Thoracic aorta (tissue), 2 donors: ENCODE measurements at regions not wholly inside any gene's neighbourhood (a gene's known extent, or its start where the extent isn't known, plus 50 kb on each side); places are given as distances from the start of the nearest gene placed in this dataset.

Experiments used
- ATAC-seq: fragments of 150-250 bp; one replicate; pipeline ENCODE4 v1.8.0; 2017; ENCODE audit warnings: low read depth; ENCODE audit not compliant: insufficient number of reproducible peaks, low FRiP score
- DNase-seq: peaks from one replicate; pipeline ENCODE4 v3.0.0-alpha.2; 2020; ENCODE audit warnings: low spot score
- H3K27ac ChIP-seq, 2 donors: fragments of 200-600 bp; sonication (generic); 1 replicate in 1 of 2; 2 replicates in 1 of 2; pipeline ENCODE4 v1.5.1; 2016; ENCODE audit warnings: mild to moderate bottlenecking in 2 of 2, moderate library complexity in 2 of 2
- H3K27me3 ChIP-seq: fragments of 200-600 bp; sonication (generic); replicated peaks from 2 replicates; pipeline ENCODE4 v1.6.0; 2016; ENCODE audit warnings: mild to moderate bottlenecking; ENCODE audit not compliant: insufficient read depth
- H3K36me3 ChIP-seq: fragments of 200-600 bp; sonication (generic); one replicate; pipeline ENCODE4 v1.5.1; 2016
- H3K4me1 ChIP-seq, 2 donors: fragments of 200-600 bp; sonication (generic); 1 replicate in 1 of 2; 2 replicates in 1 of 2; pipeline versions ENCODE4 v1.5.1 to v1.6.0; 2016; ENCODE audit warnings: low read depth in 2 of 2, mild to moderate bottlenecking in 1 of 2; ENCODE audit not compliant: control insufficient read depth in 1 of 2
- H3K4me3 ChIP-seq: fragments of 200-600 bp; sonication (generic); 2 replicates; pipeline ENCODE4 v1.5.1; 2016; ENCODE audit warnings: mild to moderate bottlenecking
- H3K9me3 ChIP-seq: fragments of 200-600 bp; sonication (generic); 2 replicates; pipeline ENCODE4 v1.5.1; 2016
- CTCF ChIP-seq: fragments of 200-600 bp; sonication (generic); IDR thresholded peaks from one replicate; pipeline ENCODE4 v1.5.1; 2019; ENCODE audit warnings: antibody characterized with exemption

- TF ChIP-seq CTCF, result no peak
- no peaks in the 10 kb centered on the region for H3K4me1 ChIP-seq
Measured at GRCh38 chr22:34017205-34017604, 96.9 kb upstream of the LARGE1 start.

GRCh38 chr22:34019190-34019845 lies 99.0 kb upstream of the LARGE1 start:
- Histone ChIP-seq H3K9me3 (peaks cover 5% of the 10 kb centered on the region), H3K4me3 (no peak overlapping the region), H3K27me3 (no peaks in the 10 kb centered on the region), H3K4me1 (no peaks in the 10 kb centered on the region), H3K36me3 (no peaks in the 10 kb centered on the region), H3K27ac (no peak overlapping the region)
- no peak for ATAC-seq
- TF ChIP-seq CTCF, result no peak
- no peak for DNase-seq

More at GRCh38 chr22:34017205-34017604, 96.9 kb upstream of the LARGE1 start:
- H3K9me3 ChIP-seq, result peaks cover 8% of the 10 kb centered on the region
- H3K27ac ChIP-seq, result no peak overlapping the region
- H3K36me3 ChIP-seq, result no peaks in the 10 kb centered on the region
- H3K27me3 ChIP-seq, result no peaks in the 10 kb centered on the region
- ATAC-seq (no peak), DNase-seq (no peak)
- H3K4me3 ChIP-seq, result no peak overlapping the region

- H3K36me3 ChIP-seq, result no peaks in the 10 kb centered on the region
- H3K27ac ChIP-seq, result no peak overlapping the region
- H3K4me3 ChIP-seq, result no peak overlapping the region
- no peaks in the 10 kb centered on the region for H3K9me3 ChIP-seq
- no peak for DNase-seq
- no peaks in the 10 kb centered on the region for H3K27me3 ChIP-seq
- no peak for ATAC-seq
- no peaks in the 10 kb centered on the region for H3K4me1 ChIP-seq
- no peak for TF ChIP-seq CTCF
Measured at GRCh38 chr22:34035209-34035608, 114.9 kb upstream of the LARGE1 start.

- Histone ChIP-seq H3K36me3 (no peaks in the 10 kb centered on the region), H3K9me3 (no peaks in the 10 kb centered on the region), H3K4me3 (no peak overlapping the region), H3K4me1 (no peaks in the 10 kb centered on the region), H3K27me3 (no peaks in the 10 kb centered on the region), H3K27ac (no peak overlapping the region)
- no peak for DNase-seq
- ATAC-seq, result no peak
- no peak for TF ChIP-seq CTCF
Measured at GRCh38 chr22:34036931-34037330, 116.7 kb upstream of the LARGE1 start.

GRCh38 chr22:34038801-34039555 lies 118.7 kb upstream of the LARGE1 start:
- no peak for TF ChIP-seq CTCF
- Histone ChIP-seq H3K4me1 (no peaks in the 10 kb centered on the region), H3K9me3 (no peaks in the 10 kb centered on the region), H3K27me3 (no peaks in the 10 kb centered on the region), H3K36me3 (no peaks in the 10 kb centered on the region), H3K4me3 (no peak overlapping the region), H3K27ac (no peak overlapping the region)
- ATAC-seq (no peak), DNase-seq (no peak)
